ENCODE measurements at regions not wholly inside any gene's neighbourhood (a gene's known extent, or its start where the extent isn't known, plus 50 kb on each side); places are given as distances from the start of the nearest gene placed in this dataset.

GRCh38 chr3:187590861-187591576 lies 79.2 kb downstream of the SST start:
- no peak for TF ChIP-seq SP3 (tag by site-specific recombination; IDR thresholded peaks at IDR 0.05)
- no peak for TF ChIP-seq CTCF (tag by site-specific recombination; IDR thresholded peaks at IDR 0.05)
- no peak for TF ChIP-seq ZNF747 (tag by site-specific recombination; IDR thresholded peaks at IDR 0.05)
- TF ChIP-seq REST (tag by site-specific recombination; IDR thresholded peaks at IDR 0.05): no peak
- no peak for TF ChIP-seq ZNF658 (tag by site-specific recombination; IDR thresholded peaks at IDR 0.05)
- TF ChIP-seq BCL6B (tag by site-specific recombination; IDR thresholded peaks at IDR 0.05): no peak
- TF ChIP-seq ZNF10 (tag by site-specific recombination; IDR thresholded peaks at IDR 0.05): no peak
- no peak for TF ChIP-seq GFI1B (tag by site-specific recombination; IDR thresholded peaks at IDR 0.05)
- TF ChIP-seq ZBTB11 (tag by site-specific recombination; conservative IDR thresholded peaks at IDR 0.05; ENCODE audit: low read depth): no peak
- no peak for TF ChIP-seq ZNF175 (tag by site-specific recombination; IDR thresholded peaks at IDR 0.05)
- TF ChIP-seq ZNF274 (IDR thresholded peaks at IDR 0.05; ENCODE audit: low read length): no peak
- TF ChIP-seq ZNF274 (tag by site-specific recombination; IDR thresholded peaks at IDR 0.05; ENCODE audit: borderline replicate concordance): no peak
- TF ChIP-seq KLF9 (tag by site-specific recombination; IDR thresholded peaks at IDR 0.05; ENCODE audit: low read depth): no peak
- no peak for TF ChIP-seq ZNF514 (tag by site-specific recombination; IDR thresholded peaks at IDR 0.05)
- no peak for TF ChIP-seq ZNF324 (tag by site-specific recombination; IDR thresholded peaks at IDR 0.05)

All from HEK293 (cell line).